GM12878 (cell line): ENCODE measurements at regions not wholly inside any gene's neighbourhood (a gene's known extent, or its start where the extent isn't known, plus 50 kb on each side); places are given as distances from the start of the nearest gene placed in this dataset.

Experiments used
- ATAC-seq: fragments of 200-7000 bp; cut with Tn5 transposase; 3 replicates; pipeline ENCODE4 v1.9.1; 2020; ENCODE audit warnings: mild to moderate bottlenecking, moderate library complexity
- BruUV-seq: library from RNA; stranded (reverse); fragments of 400-500 nt; replicated peaks from 2 replicates; lab custom pipeline; 2021; lab: Mats Ljungman, UMichigan
- CTCF ChIA-PET: fragments of 300-600 bp; sonication (Branson Sonifier 250); formaldehyde crosslinking; extraction: SDS; loops from one replicate; lab custom pipeline; 2021; ENCODE audit warnings: inconsistent platforms; lab: Yijun Ruan, JAX
- POLR2A ChIA-PET: fragments of 350-600 bp; formaldehyde crosslinking; extraction: SDS; loops from one replicate; lab custom pipeline; 2021; ENCODE audit warnings: inconsistent platforms; lab: Charles Lee
- RAD21 ChIA-PET: fragments of 300-600 bp; sonication (Branson Sonifier 250); formaldehyde crosslinking; loops from one replicate; lab custom pipeline; 2023; ENCODE audit warnings: antibody characterized with exemption; ENCODE audit not compliant: unreplicated experiment; lab: Charles Lee
- SMC1A ChIA-PET: fragments of 300-600 bp; sonication (Branson Sonifier 250); formaldehyde crosslinking; loops from one replicate; lab custom pipeline; 2023; ENCODE audit not compliant: unreplicated experiment, uncharacterized antibody; lab: Charles Lee
- DNase-seq: peaks from one replicate; pipeline ENCODE4 v3.0.0-alpha.2; 2011; ENCODE audit warnings: low read depth, low spot score
- FAIRE-seq: peaks from 3 replicates; lab custom pipeline; 2011; peaks lifted over from hg19 to GRCh38; lab: Jason Lieb, UNC
- H2AFZ ChIP-seq: 2 replicates; pipeline ENCODE4 v1.6.0; 2011; ENCODE audit warnings: low read depth, low read length, control low read depth; ENCODE audit not compliant: control insufficient read depth
- H3K27ac ChIP-seq: 2 replicates; pipeline ENCODE4 v1.5.1; 2011; ENCODE audit warnings: control low read depth; ENCODE audit not compliant: control insufficient read depth, insufficient read depth
- H3K27me3 ChIP-seq, 2 experiments: replicated peaks in 1 of 2; 2 replicates each; pipeline versions ENCODE4 v1.6.0 to v1.6.1; 2011; ENCODE audit warnings: low read length in 1 of 2; ENCODE audit not compliant: control insufficient read depth in 2 of 2, insufficient read depth in 2 of 2
- H3K36me3 ChIP-seq, 2 experiments: 2 replicates each; pipeline ENCODE4 v1.5.1; 2011; ENCODE audit warnings: low read length in 1 of 2; ENCODE audit not compliant: control insufficient read depth in 2 of 2, insufficient read depth in 2 of 2
- H3K4me1 ChIP-seq: 2 replicates; pipeline ENCODE4 v1.6.1; 2011; ENCODE audit warnings: mild to moderate bottlenecking, low read length, moderate library complexity, mixed read lengths; ENCODE audit not compliant: control insufficient read depth, insufficient read depth
- H3K4me2 ChIP-seq: 2 replicates; pipeline ENCODE4 v1.6.0; 2011; ENCODE audit warnings: control low read depth; ENCODE audit not compliant: control insufficient read depth, insufficient read depth
- H3K4me3 ChIP-seq: fragments of 200-600 bp; sonication (generic); 2 replicates; pipeline ENCODE4 v1.5.1; 2016
- H3K79me2 ChIP-seq: 2 replicates; pipeline ENCODE4 v1.6.0; 2011; ENCODE audit warnings: low read length; ENCODE audit not compliant: control insufficient read depth, insufficient read depth
- H3K9ac ChIP-seq: 2 replicates; pipeline ENCODE4 v1.8.0; 2011; ENCODE audit warnings: low read length, control low read depth, mixed read lengths; ENCODE audit not compliant: control insufficient read depth, insufficient read depth
- H3K9me3 ChIP-seq: replicated peaks from 3 replicates; pipeline ENCODE4 v1.5.1; 2011; ENCODE audit warnings: mild to moderate bottlenecking, low read length; ENCODE audit not compliant: control insufficient read depth, insufficient read depth
- H4K20me1 ChIP-seq: 2 replicates; pipeline ENCODE4 v1.6.0; 2011; ENCODE audit not compliant: control insufficient read depth, insufficient read depth
- ATF3 ChIP-seq: IDR thresholded peaks from 2 replicates; pipeline ENCODE4 v1.6.1; 2011; ENCODE audit warnings: low read depth, mild to moderate bottlenecking, low read length, moderate library complexity, borderline replicate concordance; ENCODE audit errors: extremely low read depth
- ATF7 ChIP-seq: fragments of 450-650 bp; IDR thresholded peaks from 2 replicates; pipeline ENCODE4 v1.6.1; 2016; ENCODE audit warnings: low read depth, mild to moderate bottlenecking
- BCL11A ChIP-seq: IDR thresholded peaks from 2 replicates; pipeline ENCODE4 v1.6.1; 2011; ENCODE audit warnings: low read depth, low read length
- E2F4 ChIP-seq: IDR thresholded peaks from 2 replicates; pipeline ENCODE4 v1.6.1; 2012; ENCODE audit warnings: low read depth, low read length, improper control_type of control experiment
- HDAC2 ChIP-seq: fragments of 200-600 bp; sonication (generic); IDR thresholded peaks from 2 replicates; pipeline ENCODE4 v1.6.1; 2017
- MTA2 ChIP-seq: fragments of 450-650 bp; IDR thresholded peaks from 2 replicates; pipeline ENCODE4 v1.6.1; 2016; ENCODE audit warnings: low read depth, mild to moderate bottlenecking, moderate library complexity
- NKRF ChIP-seq: fragments of 450-650 bp; conservative IDR thresholded peaks from 2 replicates; pipeline ENCODE4 v1.6.1; 2017; ENCODE audit warnings: mild to moderate bottlenecking, moderate library complexity
- POLR2A ChIP-seq: IDR thresholded peaks from 2 replicates; pipeline ENCODE4 v1.6.1; 2011; ENCODE audit warnings: low read depth, mild to moderate bottlenecking, low read length
- RUNX3 ChIP-seq: IDR thresholded peaks from 2 replicates; pipeline ENCODE4 v1.6.1; 2012; ENCODE audit warnings: low read length, inconsistent platforms
- SREBF2 ChIP-seq: IDR thresholded peaks from 2 replicates; pipeline ENCODE4 v1.6.1; 2012; ENCODE audit warnings: mild to moderate bottlenecking, low read length
- STAT3 ChIP-seq: IDR thresholded peaks from 2 replicates; pipeline ENCODE4 v1.6.1; 2011; ENCODE audit warnings: low read depth, low read length, improper control_type of control experiment
- TBL1XR1 ChIP-seq: IDR thresholded peaks from 2 replicates; pipeline ENCODE4 v1.6.1; 2012; ENCODE audit warnings: low read depth, low read length, improper control_type of control experiment
- ZBED1 ChIP-seq: IDR thresholded peaks from 2 replicates; pipeline ENCODE4 v1.6.1; 2016; ENCODE audit warnings: borderline replicate concordance
- WGBS: methylation state at CpG from one replicate; pipeline ENCODE4 v1.1.6; 2016; ENCODE audit warnings: low lambda C conversion rate; ENCODE audit not compliant: insufficient replicate concordance, insufficient coverage; ENCODE audit errors: missing lambda C conversion rate; 5-methylcytosine and 5-hydroxymethylcytosine counted together
- in situ Hi-C: fragments of 300-500 bp; cut with MboI; formaldehyde crosslinking; loops from 9 replicates; pipeline ENCODE4 v1.14.3; 2018; ENCODE audit warnings: mixed read lengths
- intact Hi-C: fragments of 100-400 bp; cut with micrococcal nuclease; formaldehyde crosslinking; loops from one replicate; pipeline ENCODE4 v1.14.2; 2022; ENCODE audit not compliant: unreplicated experiment

GRCh38 chr15:62793752-62794144 lies 248.8 kb upstream of the TPM1 start:
- Histone ChIP-seq H3K36me3 (no peaks in the 10 kb centered on the region), H3K27me3 (peaks cover 0 to 4% of the 10 kb centered on the region in 2 experiments; a peak in 3 of 4 replicates), H3K79me2 (no peaks in the 10 kb centered on the region), H4K20me1 (no peaks in the 10 kb centered on the region), H3K4me3 (no peak overlapping the region), H3K4me2 (no peak overlapping the region), H3K9me3 (no peaks in the 10 kb centered on the region), H3K4me1 (peaks cover 4% of the 10 kb centered on the region; the same call in 1 of the 2 replicates), H3K27ac (no peak overlapping the region), H3K9ac (no peak overlapping the region), H2AFZ (no peak overlapping the region)
- BruUV-seq, result no TSS peak
- 22% methylated on average over 5 of the region's 5 CpGs for WGBS
- SMC1A ChIA-PET, result interaction anchor here (1.0 to 1.6 kb wide), 2 partner anchors 9 kb away, joined by 4 to 7 read pairs; no protein-coding TSS in a partner anchor
- no peak for TF ChIP-seq MTA2
- TF ChIP-seq SREBF2, result no peak
- no peak for TF ChIP-seq STAT3
- no peak for TF ChIP-seq HDAC2
- TF ChIP-seq ATF7, result no peak
- no peak for TF ChIP-seq ATF3
- no peak for TF ChIP-seq RUNX3
- no peak for TF ChIP-seq ZBED1
- TF ChIP-seq POLR2A, result no peak
- no peak for TF ChIP-seq E2F4
- TF ChIP-seq BCL11A, result no peak
- no peak for TF ChIP-seq TBL1XR1
- no peak for TF ChIP-seq NKRF
- POLR2A ChIA-PET, result interaction anchor here (0.6 kb wide), 1 partner anchor 324 kb away, joined by 3 read pairs; no protein-coding TSS in a partner anchor
- FAIRE-seq, result no peak
- no peak for DNase-seq
- CTCF ChIA-PET, result interaction anchor here (1.1 to 1.6 kb wide), 3 partner anchors 9 to 11 kb away, joined by 3 to 6 read pairs (median 4); no protein-coding TSS in a partner anchor
- intact Hi-C loops, result no loop called here
- in situ Hi-C loops, result no loop called here
- ATAC-seq, result no peak
- RAD21 ChIA-PET, result interaction anchor here (1.0 to 2.3 kb wide), 3 partner anchors 9 to 255 kb away, joined by 3 to 5 read pairs (median 3); no protein-coding TSS in a partner anchor
